Activated CD4-positive, alpha-beta T cell treated with anti-CD3 and anti-CD28 coated beads, Interleukin-2, amount 50 U/mL, for 24 hours (primary cell): ENCODE measurements at regions not wholly inside any gene's neighbourhood (a gene's known extent, or its start where the extent isn't known, plus 50 kb on each side); places are given as distances from the start of the nearest gene placed in this dataset.
"Not testable (repeated sequence)": the region's sequence is repeated elsewhere in the genome, so short reads cannot be mapped to it uniquely, and the experiment has no call there.

Experiments
- DNase-seq, 2 donors: peaks; one replicate each; pipeline ENCODE4 v3.0.0-alpha.2; 2020; ENCODE audit warnings: low read depth in 1 of 2, low spot score in 1 of 2

- no peak for DNase-seq
These were observed 1322.7 kb downstream of the UQCRFS1 start for GRCh38 chr19:27890206-27890605.

GRCh38 chr19:27889156-27889555 is 1323.8 kb downstream of the UQCRFS1 start:
- DNase-seq: no peak

- DNase-seq: no peak
These were observed 1325.0 kb downstream of the UQCRFS1 start for GRCh38 chr19:27887946-27888345.

- no peak for DNase-seq
These were observed 1327.6 kb downstream of the UQCRFS1 start for GRCh38 chr19:27885359-27885758.

- DNase-seq: no peak
These were observed 1328.6 kb downstream of the UQCRFS1 start for GRCh38 chr19:27884376-27884775.

- no peak for DNase-seq
These were observed 1331.7 kb downstream of the UQCRFS1 start for GRCh38 chr19:27881213-27881612.

GRCh38 chr19:27876976-27877512 is 1335.9 kb downstream of the UQCRFS1 start:
- no peak for DNase-seq

- no peak for DNase-seq
These were observed 1336.5 kb downstream of the UQCRFS1 start for GRCh38 chr19:27876489-27876888.

- DNase-seq: no peak
These were observed 1340.6 kb downstream of the UQCRFS1 start for GRCh38 chr19:27872370-27872769.

GRCh38 chr19:27870293-27870692 is 1342.7 kb downstream of the UQCRFS1 start:
- no peak for DNase-seq

- no peak for DNase-seq
These were observed 1344.9 kb downstream of the UQCRFS1 start for GRCh38 chr19:27868007-27868406.

- no peak for DNase-seq
These were observed 1346.8 kb downstream of the UQCRFS1 start for GRCh38 chr19:27865927-27866777.

- no peak for DNase-seq
These were observed 1351.5 kb downstream of the UQCRFS1 start for GRCh38 chr19:27861411-27861975.

- DNase-seq: no peak
These were observed 1352.5 kb downstream of the UQCRFS1 start for GRCh38 chr19:27860309-27860934.

- DNase-seq: no peak
These were observed 1353.3 kb downstream of the UQCRFS1 start for GRCh38 chr19:27859689-27860088.

GRCh38 chr19:27858981-27859581 is 1353.9 kb downstream of the UQCRFS1 start:
- DNase-seq: no peak

- DNase-seq: not testable (repeated sequence)
These were observed 1360.0 kb downstream of the UQCRFS1 start for GRCh38 chr19:27852931-27853330.

GRCh38 chr19:27851543-27852060 is 1361.3 kb downstream of the UQCRFS1 start:
- no peak for DNase-seq

GRCh38 chr19:27851002-27851481 is 1361.9 kb downstream of the UQCRFS1 start:
- no peak for DNase-seq

GRCh38 chr19:27846944-27847343 is 1366.0 kb downstream of the UQCRFS1 start:
- DNase-seq: no peak

GRCh38 chr19:27844261-27844660 is 1368.7 kb downstream of the UQCRFS1 start:
- DNase-seq: no peak
